NCI-H69 (cell line): ENCODE measurements at regions not wholly inside any gene's neighbourhood (a gene's known extent, or its start where the extent isn't known, plus 50 kb on each side); places are given as distances from the start of the nearest gene placed in this dataset.

ENCODE experiments used
- DNase-seq: peaks from one replicate; lab custom pipeline; 2025; lab: John Stamatoyannopoulos, UW

GRCh38 chr2:240226672-240227537, 86.4 kb upstream of the OTOS start:
- DNase-seq: peak; percentile 31

GRCh38 chr2:240227538-240228428, 87.3 kb upstream of the OTOS start:
- no peak for DNase-seq

GRCh38 chr2:240229005-240229404, 88.5 kb upstream of the OTOS start:
- no peak for DNase-seq

- no peak for DNase-seq
Observed at GRCh38 chr2:240229603-240230235, 89.3 kb upstream of the OTOS start.

GRCh38 chr2:240230291-240230931, 90.0 kb upstream of the OTOS start:
- no peak for DNase-seq

- no peak for DNase-seq
Observed at GRCh38 chr2:240231838-240232244, 91.4 kb upstream of the OTOS start.

- no peak for DNase-seq
Observed at GRCh38 chr2:240232264-240232915, 91.9 kb upstream of the OTOS start.

GRCh38 chr2:240232961-240233884, 92.8 kb upstream of the OTOS start:
- peak; percentile 48 for DNase-seq

GRCh38 chr2:240233885-240234502, 93.5 kb upstream of the OTOS start:
- no peak for DNase-seq

GRCh38 chr2:240234503-240234951, 94.1 kb upstream of the OTOS start:
- DNase-seq: no peak

GRCh38 chr2:240235149-240235803, 94.8 kb upstream of the OTOS start:
- no peak for DNase-seq

- DNase-seq: no peak
Observed at GRCh38 chr2:240235811-240236210, 95.4 kb upstream of the OTOS start.

GRCh38 chr2:240236217-240237111, 96.0 kb upstream of the OTOS start:
- peak; percentile 26 for DNase-seq

- no peak for DNase-seq
Observed at GRCh38 chr2:240237609-240238174, 97.2 kb upstream of the OTOS start.

- no peak for DNase-seq
Observed at GRCh38 chr2:240238201-240238600, 97.7 kb upstream of the OTOS start.

GRCh38 chr2:240238786-240239185, 98.3 kb upstream of the OTOS start:
- no peak for DNase-seq

- DNase-seq: no peak
Observed at GRCh38 chr2:240239325-240239724, 98.9 kb upstream of the OTOS start.
